ENCODE measurements at regions not wholly inside any gene's neighbourhood (a gene's known extent, or its start where the extent isn't known, plus 50 kb on each side); places are given as distances from the start of the nearest gene placed in this dataset.

GRCh38 chr12:127400221-127400620 is 866.7 kb upstream of the TMEM132C start:
- Histone ChIP-seq H3K9me3 (no peaks in the 10 kb centered on the region), H3K4me3 (no peak overlapping the region), H3K36me3 (no peaks in the 10 kb centered on the region), H3K4me1 (no peaks in the 10 kb centered on the region), H3K27me3 (replicated peaks in 1 of 7) (no peaks in the 10 kb centered on the region), H3K27ac (no peak overlapping the region)
- no peak for DNase-seq
- no peak for TF ChIP-seq CTCF (IDR thresholded peaks at IDR 0.05 in 8 of 11, conservative IDR thresholded peaks at IDR 0.05 in 3 of 11)
- no peak for TF ChIP-seq POLR2A (IDR thresholded peaks at IDR 0.05)
- no peak for TF ChIP-seq POLR2AphosphoS5 (IDR thresholded peaks at IDR 0.05)
- intact Hi-C loops (cut with DNase I; ENCODE audit: low total_unique reads): no loop called here
- 69 to 80% (median 75%) methylated on average over 5 of the region's 5 CpGs for WGBS, 5 donors

GRCh38 chr12:127401005-127401404 is 866.0 kb upstream of the TMEM132C start:
- no peak for TF ChIP-seq POLR2A (IDR thresholded peaks at IDR 0.05)
- no peak for TF ChIP-seq CTCF (IDR thresholded peaks at IDR 0.05 in 8 of 11, conservative IDR thresholded peaks at IDR 0.05 in 3 of 11)
- no peak for TF ChIP-seq POLR2AphosphoS5 (IDR thresholded peaks at IDR 0.05)
- Histone ChIP-seq H3K4me3 (no peak overlapping the region), H3K9me3 (no peaks in the 10 kb centered on the region), H3K4me1 (no peaks in the 10 kb centered on the region), H3K36me3 (no peaks in the 10 kb centered on the region), H3K27me3 (replicated peaks in 1 of 7) (no peaks in the 10 kb centered on the region), H3K27ac (no peak overlapping the region)
- no peak for DNase-seq
- intact Hi-C loops (cut with DNase I; ENCODE audit: low total_unique reads): no loop called here
- WGBS, 5 donors: 75 to 93% (median 84%) methylated on average over 2 of the region's 2 CpGs

GRCh38 chr12:127401536-127401935 is 865.4 kb upstream of the TMEM132C start:
- Histone ChIP-seq H3K9me3 (no peaks in the 10 kb centered on the region), H3K4me3 (no peak overlapping the region), H3K27ac (no peak overlapping the region), H3K4me1 (no peaks in the 10 kb centered on the region), H3K27me3 (replicated peaks in 1 of 7) (no peaks in the 10 kb centered on the region), H3K36me3 (no peaks in the 10 kb centered on the region)
- intact Hi-C loops (cut with DNase I; ENCODE audit: low total_unique reads): no loop called here
- DNase-seq: no peak
- no peak for TF ChIP-seq POLR2AphosphoS5 (IDR thresholded peaks at IDR 0.05)
- TF ChIP-seq CTCF (IDR thresholded peaks at IDR 0.05 in 8 of 11, conservative IDR thresholded peaks at IDR 0.05 in 3 of 11): no peak
- TF ChIP-seq POLR2A (IDR thresholded peaks at IDR 0.05): no peak
- 67 to 75% (median 68%) methylated on average over 5 of the region's 5 CpGs for WGBS, 5 donors

GRCh38 chr12:127411166-127411915 is 855.6 kb upstream of the TMEM132C start:
- no peak for DNase-seq
- intact Hi-C loops (cut with DNase I; ENCODE audit: low total_unique reads): no loop called here
- Histone ChIP-seq H3K4me3 (no peak overlapping the region), H3K4me1 (no peaks in the 10 kb centered on the region), H3K27me3 (replicated peaks in 1 of 7) (no peaks in the 10 kb centered on the region), H3K27ac (no peak overlapping the region), H3K9me3 (no peaks in the 10 kb centered on the region), H3K36me3 (no peaks in the 10 kb centered on the region)
- 79 to 89% (median 87%) methylated on average over 7 of the region's 7 CpGs for WGBS, 5 donors
- TF ChIP-seq POLR2A (IDR thresholded peaks at IDR 0.05): no peak
- TF ChIP-seq CTCF (IDR thresholded peaks at IDR 0.05 in 8 of 11, conservative IDR thresholded peaks at IDR 0.05 in 3 of 11): no peak
- TF ChIP-seq POLR2AphosphoS5 (IDR thresholded peaks at IDR 0.05): no peak
